ENCODE measurements at regions not wholly inside any gene's neighbourhood (a gene's known extent, or its start where the extent isn't known, plus 50 kb on each side); places are given as distances from the start of the nearest gene placed in this dataset.

DNA sequence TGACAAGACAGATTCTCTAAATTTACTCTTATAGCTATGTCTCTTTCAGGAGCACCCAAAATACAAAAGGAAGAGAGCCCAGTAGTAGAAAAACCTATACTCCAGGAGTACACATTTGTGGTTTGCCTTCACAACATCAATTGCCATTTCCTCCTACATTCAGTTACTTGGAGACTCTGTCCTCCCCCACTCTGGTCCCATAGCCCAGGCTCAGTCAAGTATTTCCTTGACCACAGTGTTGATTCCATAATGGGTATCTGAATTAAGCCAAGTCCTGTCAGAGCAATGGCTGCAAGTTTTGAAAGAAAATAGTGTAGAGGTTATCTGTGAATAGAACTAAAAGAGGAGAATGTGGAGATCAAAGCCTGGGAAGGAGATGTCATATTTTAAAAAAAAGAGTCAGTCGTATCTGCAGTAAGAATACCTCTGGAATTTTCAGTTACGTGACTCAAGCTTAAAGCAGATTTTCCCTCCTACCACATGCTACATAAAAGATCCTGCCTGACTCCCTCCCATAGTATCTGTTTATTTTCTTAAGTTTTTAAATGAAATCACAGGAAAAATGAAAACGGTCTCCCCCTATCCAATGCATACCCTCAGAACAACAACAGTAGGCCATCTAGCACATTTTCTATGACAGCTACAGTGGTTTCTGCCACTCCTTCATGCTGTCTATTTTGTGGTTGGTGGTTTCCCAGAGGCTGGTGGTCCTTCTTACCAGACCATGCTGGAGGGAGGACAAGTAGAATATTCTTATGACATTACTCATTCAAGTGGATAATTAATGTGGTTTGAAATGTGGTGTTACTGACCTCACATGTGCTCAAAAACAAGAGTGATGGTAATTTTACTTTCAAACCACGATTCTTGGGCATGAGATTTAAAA is 249.7 kb upstream of the TMEM161B start:
- Mint-ChIP-seq H3K4me3 (ENCODE audit: unreplicated experiment) (no peak overlapping the region), H3K9me3 (ENCODE audit: unreplicated experiment) (no peaks in the 10 kb centered on the region), H3K27ac (ENCODE audit: unreplicated experiment) (no peak overlapping the region), H3K4me1 (ENCODE audit: unreplicated experiment) (no peaks in the 10 kb centered on the region), H3K36me3 (ENCODE audit: unreplicated experiment) (no peaks in the 10 kb centered on the region), H3K27me3 (ENCODE audit: unreplicated experiment) (peaks cover 7% of the 10 kb centered on the region)
- no peak for DNase-seq (ENCODE audit: extremely low spot score, unreplicated experiment)
- TF ChIP-seq CTCF (IDR thresholded peaks at IDR 0.05) = no peak

- no peak overlapping the region for H3K4me3 Mint-ChIP-seq (ENCODE audit: unreplicated experiment)
- no peaks in the 10 kb centered on the region for H3K9me3 Mint-ChIP-seq (ENCODE audit: unreplicated experiment)
- H3K4me1 Mint-ChIP-seq (ENCODE audit: unreplicated experiment) = no peaks in the 10 kb centered on the region
- no peak overlapping the region for H3K27ac Mint-ChIP-seq (ENCODE audit: unreplicated experiment)
- no peak for TF ChIP-seq CTCF (IDR thresholded peaks at IDR 0.05)
- DNase-seq (ENCODE audit: extremely low spot score, unreplicated experiment) = no peak
- no peaks in the 10 kb centered on the region for H3K36me3 Mint-ChIP-seq (ENCODE audit: unreplicated experiment)
- H3K27me3 Mint-ChIP-seq (ENCODE audit: unreplicated experiment) = peaks cover 4% of the 10 kb centered on the region
Observed at GRCh38 chr5:88515881-88516819, 247.5 kb upstream of the TMEM161B start.

DNA sequence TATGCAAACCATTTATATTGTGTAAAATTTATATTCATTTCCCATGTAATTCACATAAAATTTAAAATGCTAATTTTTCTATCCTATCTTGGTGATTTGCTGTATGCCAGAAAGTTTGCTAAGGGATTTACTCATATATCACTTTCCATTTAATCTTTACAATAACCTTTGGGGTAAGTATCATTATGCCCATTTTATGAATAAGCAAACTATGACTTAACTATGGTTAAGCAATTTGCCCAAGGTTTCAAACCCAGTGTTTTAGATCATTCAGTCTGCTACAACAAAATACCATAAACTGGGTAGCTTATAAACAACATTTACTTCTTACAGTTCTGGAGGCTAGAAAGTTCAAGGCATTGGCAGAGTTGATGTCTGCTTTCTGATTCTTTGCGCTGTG is 246.4 kb upstream of the TMEM161B start:
- DNase-seq (ENCODE audit: extremely low spot score, unreplicated experiment) = no peak
- no peak overlapping the region for H3K27ac Mint-ChIP-seq (ENCODE audit: unreplicated experiment)
- H3K4me1 Mint-ChIP-seq (ENCODE audit: unreplicated experiment) = no peaks in the 10 kb centered on the region
- H3K9me3 Mint-ChIP-seq (ENCODE audit: unreplicated experiment) = no peaks in the 10 kb centered on the region
- no peaks in the 10 kb centered on the region for H3K36me3 Mint-ChIP-seq (ENCODE audit: unreplicated experiment)
- no peaks in the 10 kb centered on the region for H3K27me3 Mint-ChIP-seq (ENCODE audit: unreplicated experiment)
- H3K4me3 Mint-ChIP-seq (ENCODE audit: unreplicated experiment) = no peak overlapping the region
- no peak for TF ChIP-seq CTCF (IDR thresholded peaks at IDR 0.05)

DNA sequence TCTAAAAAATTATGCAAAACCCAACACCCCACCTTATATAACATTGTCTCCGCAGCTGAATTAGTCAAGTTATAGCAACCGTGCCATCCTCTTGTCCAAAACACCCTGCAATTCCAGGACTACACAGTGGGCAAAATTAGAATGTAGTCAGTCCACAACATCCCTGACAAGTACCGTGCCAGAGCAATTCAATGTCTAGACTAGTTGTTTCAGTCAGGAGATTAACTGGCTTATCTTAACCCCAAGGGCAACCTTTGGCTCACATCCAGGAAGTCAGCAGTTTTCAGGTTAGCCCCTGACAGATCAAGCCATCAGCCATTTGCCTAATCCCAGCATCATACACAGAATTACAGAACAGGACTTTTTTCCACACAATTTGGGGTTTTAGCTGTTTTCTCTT is 240.8 kb upstream of the TMEM161B start:
- no peak for TF ChIP-seq CTCF (IDR thresholded peaks at IDR 0.05)
- no peak overlapping the region for H3K4me3 Mint-ChIP-seq (ENCODE audit: unreplicated experiment)

DNA sequence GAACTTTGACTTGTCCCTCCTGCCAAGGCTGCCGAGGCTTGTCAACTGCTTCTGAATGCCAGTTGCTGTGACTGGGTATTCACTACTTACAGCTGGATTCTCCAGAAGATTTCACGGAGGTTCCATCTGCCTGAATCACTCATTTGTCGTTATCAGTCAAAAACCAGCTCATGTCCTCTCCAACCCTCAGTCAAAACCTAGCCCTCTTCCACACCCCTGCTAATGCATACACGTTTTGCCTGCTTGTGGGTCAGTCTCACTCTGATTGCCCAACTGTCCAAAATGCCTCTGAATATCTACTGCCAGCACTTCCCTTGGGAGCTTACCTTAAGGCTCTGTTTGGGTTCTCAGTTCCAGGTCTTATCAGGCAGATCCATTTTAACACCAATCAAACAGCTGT is 238.6 kb upstream of the TMEM161B start:
- Mint-ChIP-seq H3K27me3 (ENCODE audit: unreplicated experiment) (peaks cover 3% of the 10 kb centered on the region), H3K4me1 (ENCODE audit: unreplicated experiment) (no peaks in the 10 kb centered on the region), H3K9me3 (ENCODE audit: unreplicated experiment) (no peaks in the 10 kb centered on the region), H3K4me3 (ENCODE audit: unreplicated experiment) (no peak overlapping the region), H3K27ac (ENCODE audit: unreplicated experiment) (no peak overlapping the region), H3K36me3 (ENCODE audit: unreplicated experiment) (no peaks in the 10 kb centered on the region)
- TF ChIP-seq CTCF (IDR thresholded peaks at IDR 0.05) = no peak
- DNase-seq (ENCODE audit: extremely low spot score, unreplicated experiment) = no peak

More for the DNA sequence above, 240.8 kb upstream of the TMEM161B start:
- Mint-ChIP-seq H3K36me3 (ENCODE audit: unreplicated experiment) (no peaks in the 10 kb centered on the region), H3K27ac (ENCODE audit: unreplicated experiment) (no peak overlapping the region), H3K9me3 (ENCODE audit: unreplicated experiment) (no peaks in the 10 kb centered on the region), H3K4me1 (ENCODE audit: unreplicated experiment) (no peaks in the 10 kb centered on the region), H3K27me3 (ENCODE audit: unreplicated experiment) (peaks cover 3% of the 10 kb centered on the region)
- no peak for DNase-seq (ENCODE audit: extremely low spot score, unreplicated experiment)
